ENCODE measurements at regions not wholly inside any gene's neighbourhood (a gene's known extent, or its start where the extent isn't known, plus 50 kb on each side); places are given as distances from the start of the nearest gene placed in this dataset.

DNA sequence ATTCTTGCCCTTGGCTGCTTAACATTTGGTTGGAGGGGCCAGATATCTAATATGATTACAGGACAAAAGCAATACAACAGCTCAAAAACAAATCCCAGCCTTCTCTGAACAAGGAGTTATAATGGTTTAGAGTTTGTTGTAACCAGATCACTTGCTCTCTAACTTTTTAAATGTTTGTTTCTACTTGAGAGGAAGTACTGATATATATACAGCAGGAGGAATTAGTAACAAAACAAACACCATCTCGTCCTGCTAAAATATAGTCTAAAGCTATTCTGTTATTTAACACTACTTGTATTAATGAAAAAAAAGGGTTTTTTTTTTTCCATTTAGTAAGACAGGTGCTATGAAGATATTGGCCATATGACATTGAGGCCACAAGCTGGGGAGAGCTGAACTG is 60.9 kb upstream of the TMEM17 start:
- TF ChIP-seq, protein P1, sequence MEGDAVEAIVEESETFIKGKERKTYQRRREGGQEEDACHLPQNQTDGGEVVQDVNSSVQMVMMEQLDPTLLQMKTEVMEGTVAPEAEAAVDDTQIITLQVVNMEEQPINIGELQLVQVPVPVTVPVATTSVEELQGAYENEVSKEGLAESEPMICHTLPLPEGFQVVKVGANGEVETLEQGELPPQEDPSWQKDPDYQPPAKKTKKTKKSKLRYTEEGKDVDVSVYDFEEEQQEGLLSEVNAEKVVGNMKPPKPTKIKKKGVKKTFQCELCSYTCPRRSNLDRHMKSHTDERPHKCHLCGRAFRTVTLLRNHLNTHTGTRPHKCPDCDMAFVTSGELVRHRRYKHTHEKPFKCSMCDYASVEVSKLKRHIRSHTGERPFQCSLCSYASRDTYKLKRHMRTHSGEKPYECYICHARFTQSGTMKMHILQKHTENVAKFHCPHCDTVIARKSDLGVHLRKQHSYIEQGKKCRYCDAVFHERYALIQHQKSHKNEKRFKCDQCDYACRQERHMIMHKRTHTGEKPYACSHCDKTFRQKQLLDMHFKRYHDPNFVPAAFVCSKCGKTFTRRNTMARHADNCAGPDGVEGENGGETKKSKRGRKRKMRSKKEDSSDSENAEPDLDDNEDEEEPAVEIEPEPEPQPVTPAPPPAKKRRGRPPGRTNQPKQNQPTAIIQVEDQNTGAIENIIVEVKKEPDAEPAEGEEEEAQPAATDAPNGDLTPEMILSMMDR (IDR thresholded peaks at IDR 0.05), result no peak
- TF ChIP-seq POLR2A (IDR thresholded peaks at IDR 0.05), result no peak
- no peak for TF ChIP-seq EP300 (IDR thresholded peaks at IDR 0.05; ENCODE audit: low read depth)

All from transverse colon (tissue), 3 donors.